OCI-LY1 (cell line): ENCODE measurements at regions not wholly inside any gene's neighbourhood (a gene's known extent, or its start where the extent isn't known, plus 50 kb on each side); places are given as distances from the start of the nearest gene placed in this dataset.

ENCODE experiments used
- H2AFZ ChIP-seq: fragments of 200-600 bp; sonication (generic), shearing (Covaris generic); 2 replicates; pipeline ENCODE4 v1.6.0; 2014; ENCODE audit warnings: antibody characterized with exemption, mild to moderate bottlenecking, low read length
- H3F3A ChIP-seq: fragments of 200-600 bp; sonication (generic), shearing (Covaris generic); 2 replicates; pipeline ENCODE4 v1.6.0; 2014; ENCODE audit warnings: mild to moderate bottlenecking, antibody characterized with exemption, low read length, moderate library complexity; ENCODE audit not compliant: insufficient read depth
- H3K27ac ChIP-seq: fragments of 200-600 bp; sonication (generic); 2 replicates; pipeline ENCODE4 v1.5.1; 2014; ENCODE audit warnings: low read length, mixed run types, mild to moderate bottlenecking, low read depth; ENCODE audit not compliant: poor library complexity, severe bottlenecking
- H3K27me3 ChIP-seq: fragments of 200-600 bp; sonication (generic); 2 replicates; pipeline ENCODE4 v1.6.0; 2014; ENCODE audit warnings: antibody characterized with exemption, mild to moderate bottlenecking, low read length, moderate library complexity; ENCODE audit not compliant: insufficient read depth
- H3K36me3 ChIP-seq: fragments of 200-600 bp; sonication (generic); 2 replicates; pipeline ENCODE4 v1.6.1; 2014; ENCODE audit warnings: mild to moderate bottlenecking, antibody characterized with exemption, low read length, moderate library complexity, mixed read lengths; ENCODE audit not compliant: insufficient read depth
- H3K4me1 ChIP-seq: fragments of 200-600 bp; sonication (generic); 2 replicates; pipeline ENCODE4 v1.5.1; 2014; ENCODE audit warnings: mild to moderate bottlenecking, low read length, moderate library complexity; ENCODE audit not compliant: insufficient read depth, severe bottlenecking
- H3K4me2 ChIP-seq: fragments of 200-600 bp; sonication (generic), shearing (Covaris generic); 2 replicates; pipeline ENCODE4 v1.6.1; 2014; ENCODE audit warnings: low read length
- H3K4me3 ChIP-seq: fragments of 200-600 bp; sonication (generic); 2 replicates; pipeline ENCODE4 v1.5.1; 2014; ENCODE audit warnings: low read length, low read depth, mild to moderate bottlenecking, mixed read lengths; ENCODE audit not compliant: poor library complexity, severe bottlenecking
- H3K79me2 ChIP-seq: fragments of 200-600 bp; shearing (Covaris generic); 2 replicates; pipeline ENCODE4 v1.6.1; 2016; ENCODE audit warnings: mixed run types, low read length, mixed read lengths; ENCODE audit not compliant: insufficient read depth
- H3K9ac ChIP-seq: fragments of 200-600 bp; sonication (generic), shearing (Covaris generic); 2 replicates; pipeline ENCODE4 v1.6.1; 2014; ENCODE audit warnings: mild to moderate bottlenecking, low read length, mixed read lengths
- H3K9me2 ChIP-seq: fragments of 200-600 bp; sonication (generic), shearing (Covaris generic); 2 replicates; pipeline ENCODE4 v1.6.1; 2014; ENCODE audit warnings: low read depth, mild to moderate bottlenecking, low read length, mixed read lengths
- H3K9me3 ChIP-seq: fragments of 200-600 bp; shearing (Covaris generic); 2 replicates; pipeline ENCODE4 v1.6.1; 2014; ENCODE audit warnings: low read length, mixed read lengths
- H4K20me1 ChIP-seq: fragments of 200-600 bp; sonication (generic), shearing (Covaris generic); 2 replicates; pipeline ENCODE4 v1.6.0; 2016; ENCODE audit warnings: mild to moderate bottlenecking, low read length; ENCODE audit not compliant: insufficient read depth
- CTCF ChIP-seq: fragments of 200-600 bp; sonication (generic), shearing (Covaris generic); IDR thresholded peaks from 2 replicates; pipeline ENCODE4 v1.5.1; 2017; ENCODE audit warnings: mild to moderate bottlenecking, antibody characterized with exemption, low read length, moderate library complexity, mixed read lengths
- EZH2 ChIP-seq: fragments of 200-600 bp; sonication (generic), shearing (Covaris generic); IDR thresholded peaks from 2 replicates; pipeline ENCODE4 v1.8.0; 2017; ENCODE audit warnings: borderline replicate concordance, mixed run types, mild to moderate bottlenecking, antibody characterized with exemption, low read length, moderate library complexity, mixed read lengths

GRCh38 chr2:55114082-55114481 lies 63.8 kb upstream of the RTN4 start:
- H3K27me3 ChIP-seq: no peaks in the 10 kb centered on the region
- H3K4me1 ChIP-seq: peaks cover 12% of the 10 kb centered on the region
- no peaks in the 10 kb centered on the region for H3K36me3 ChIP-seq
- no peaks in the 10 kb centered on the region for H4K20me1 ChIP-seq
- H3K27ac ChIP-seq: no peak overlapping the region
- H3K9me2 ChIP-seq: no peaks in the 10 kb centered on the region
- H3K4me2 ChIP-seq: no peak overlapping the region
- H3K4me3 ChIP-seq: no peak overlapping the region
- no peaks in the 10 kb centered on the region for H3K79me2 ChIP-seq
- TF ChIP-seq CTCF: no peak
- no peak for TF ChIP-seq EZH2
- no peaks in the 10 kb centered on the region for H3F3A ChIP-seq
- H3K9me3 ChIP-seq: no peaks in the 10 kb centered on the region
- no peak overlapping the region for H3K9ac ChIP-seq
- no peak overlapping the region for H2AFZ ChIP-seq

GRCh38 chr2:55112229-55113031 lies 62.2 kb upstream of the RTN4 start:
- no peak overlapping the region for H2AFZ ChIP-seq
- no peaks in the 10 kb centered on the region for H4K20me1 ChIP-seq
- no peak overlapping the region for H3K4me3 ChIP-seq
- H3K4me1 ChIP-seq: peaks cover 5% of the 10 kb centered on the region
- H3K4me2 ChIP-seq: no peak overlapping the region
- no peaks in the 10 kb centered on the region for H3K9me3 ChIP-seq
- H3K9me2 ChIP-seq: no peaks in the 10 kb centered on the region
- no peaks in the 10 kb centered on the region for H3K36me3 ChIP-seq
- no peaks in the 10 kb centered on the region for H3F3A ChIP-seq
- H3K9ac ChIP-seq: no peak overlapping the region
- no peaks in the 10 kb centered on the region for H3K79me2 ChIP-seq
- no peaks in the 10 kb centered on the region for H3K27me3 ChIP-seq
- H3K27ac ChIP-seq: no peak overlapping the region
- no peak for TF ChIP-seq EZH2
- TF ChIP-seq CTCF: no peak

GRCh38 chr2:55111570-55112228 lies 61.4 kb upstream of the RTN4 start:
- Histone ChIP-seq H3K9ac (no peak overlapping the region), H3K9me2 (no peaks in the 10 kb centered on the region), H4K20me1 (no peaks in the 10 kb centered on the region), H3K27ac (no peak overlapping the region), H2AFZ (no peak overlapping the region), H3K4me3 (no peak overlapping the region), H3F3A (no peaks in the 10 kb centered on the region), H3K4me1 (peaks cover 5% of the 10 kb centered on the region), H3K79me2 (no peaks in the 10 kb centered on the region), H3K27me3 (no peaks in the 10 kb centered on the region), H3K4me2 (no peak overlapping the region), H3K9me3 (no peaks in the 10 kb centered on the region), H3K36me3 (no peaks in the 10 kb centered on the region)
- TF ChIP-seq EZH2 (no peak), CTCF (no peak)
